H1 (cell line): ENCODE measurements at regions not wholly inside any gene's neighbourhood (a gene's known extent, or its start where the extent isn't known, plus 50 kb on each side); places are given as distances from the start of the nearest gene placed in this dataset.

Source experiments
- CTBP2 ChIP-seq: IDR thresholded peaks from 2 replicates; pipeline ENCODE4 v1.7.0; 2011; ENCODE audit warnings: borderline replicate concordance, mild to moderate bottlenecking, moderate library complexity, mixed read lengths, low read length; ENCODE audit not compliant: insufficient read depth, insufficient read length
- GTF2F1 ChIP-seq: IDR thresholded peaks from 2 replicates; pipeline ENCODE4 v1.6.1; 2012; ENCODE audit warnings: low read depth, low read length, improper control_type of control experiment, borderline replicate concordance
- HDAC2 ChIP-seq, 2 experiments: fragments of 300-600 bp in 1 of 2; sonication (generic) in 1 of 2; IDR thresholded peaks; 2 replicates each; pipeline ENCODE4 v1.6.1; 2011 to 2012; ENCODE audit warnings: low read depth in 2 of 2, low read length in 2 of 2, mild to moderate bottlenecking in 2 of 2, moderate library complexity in 2 of 2, borderline replicate concordance in 1 of 2, inconsistent platforms in 1 of 2
- RBBP5 ChIP-seq: IDR thresholded peaks from 2 replicates; pipeline ENCODE4 v1.7.1; 2012; ENCODE audit warnings: low read depth, mild to moderate bottlenecking, inconsistent platforms, low read length, moderate library complexity, borderline replicate concordance
- RNF2 ChIP-seq: fragments of 200-900, 300-1000 bp; sonication (generic); IDR thresholded peaks from 2 replicates; pipeline ENCODE4 v1.7.1; 2016; ENCODE audit warnings: borderline replicate concordance, low read depth, mild to moderate bottlenecking, antibody characterized with exemption, low read length; ENCODE audit not compliant: poor library complexity, severe bottlenecking; ENCODE audit errors: missing control alignments
- YY1 ChIP-seq: IDR thresholded peaks from 2 replicates; pipeline ENCODE4 v1.6.1; 2011; ENCODE audit warnings: low read depth, mild to moderate bottlenecking, low read length
- TF ChIP-seq, protein P1 (sequence below): fragments of 300-600 bp; sonication (generic); IDR thresholded peaks from 2 replicates; pipeline ENCODE4 v1.7.1; 2012; ENCODE audit warnings: low read length, moderate library complexity, mild to moderate bottlenecking, inconsistent platforms; ENCODE audit not compliant: insufficient replicate concordance

DNA sequence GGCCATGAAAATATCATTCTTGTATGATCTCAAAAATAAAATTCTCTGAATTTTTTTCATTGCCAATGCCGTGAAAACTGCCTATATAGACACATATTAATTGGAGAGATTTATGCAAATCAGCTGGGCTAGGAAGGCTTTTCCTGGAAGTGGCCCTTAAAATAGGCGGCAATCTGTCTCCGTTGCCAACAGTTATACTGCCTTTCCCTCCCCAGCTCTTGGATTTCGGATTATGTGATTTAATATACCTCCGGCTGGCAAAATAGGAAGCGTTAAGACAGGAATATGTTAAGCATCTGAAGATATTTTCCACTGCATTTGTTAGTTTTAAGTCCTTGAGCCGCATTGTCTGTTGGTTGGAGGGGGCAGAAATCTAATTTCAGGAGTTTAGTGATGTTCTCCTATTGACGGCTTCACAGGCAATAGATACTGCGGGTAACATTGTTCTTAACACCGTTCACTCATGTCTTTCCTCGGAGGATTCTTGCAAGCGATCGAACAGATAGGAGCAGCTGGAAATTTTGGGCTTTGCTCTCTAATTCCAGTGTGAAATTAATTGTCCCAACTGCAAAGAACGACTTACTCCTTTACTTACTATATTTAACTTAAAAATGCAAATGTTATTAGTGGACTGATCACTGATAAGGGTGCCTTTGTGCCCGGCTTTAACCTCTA is 113.3 kb downstream of the LINC00237 start (continued):
- TF ChIP-seq, protein P1, sequence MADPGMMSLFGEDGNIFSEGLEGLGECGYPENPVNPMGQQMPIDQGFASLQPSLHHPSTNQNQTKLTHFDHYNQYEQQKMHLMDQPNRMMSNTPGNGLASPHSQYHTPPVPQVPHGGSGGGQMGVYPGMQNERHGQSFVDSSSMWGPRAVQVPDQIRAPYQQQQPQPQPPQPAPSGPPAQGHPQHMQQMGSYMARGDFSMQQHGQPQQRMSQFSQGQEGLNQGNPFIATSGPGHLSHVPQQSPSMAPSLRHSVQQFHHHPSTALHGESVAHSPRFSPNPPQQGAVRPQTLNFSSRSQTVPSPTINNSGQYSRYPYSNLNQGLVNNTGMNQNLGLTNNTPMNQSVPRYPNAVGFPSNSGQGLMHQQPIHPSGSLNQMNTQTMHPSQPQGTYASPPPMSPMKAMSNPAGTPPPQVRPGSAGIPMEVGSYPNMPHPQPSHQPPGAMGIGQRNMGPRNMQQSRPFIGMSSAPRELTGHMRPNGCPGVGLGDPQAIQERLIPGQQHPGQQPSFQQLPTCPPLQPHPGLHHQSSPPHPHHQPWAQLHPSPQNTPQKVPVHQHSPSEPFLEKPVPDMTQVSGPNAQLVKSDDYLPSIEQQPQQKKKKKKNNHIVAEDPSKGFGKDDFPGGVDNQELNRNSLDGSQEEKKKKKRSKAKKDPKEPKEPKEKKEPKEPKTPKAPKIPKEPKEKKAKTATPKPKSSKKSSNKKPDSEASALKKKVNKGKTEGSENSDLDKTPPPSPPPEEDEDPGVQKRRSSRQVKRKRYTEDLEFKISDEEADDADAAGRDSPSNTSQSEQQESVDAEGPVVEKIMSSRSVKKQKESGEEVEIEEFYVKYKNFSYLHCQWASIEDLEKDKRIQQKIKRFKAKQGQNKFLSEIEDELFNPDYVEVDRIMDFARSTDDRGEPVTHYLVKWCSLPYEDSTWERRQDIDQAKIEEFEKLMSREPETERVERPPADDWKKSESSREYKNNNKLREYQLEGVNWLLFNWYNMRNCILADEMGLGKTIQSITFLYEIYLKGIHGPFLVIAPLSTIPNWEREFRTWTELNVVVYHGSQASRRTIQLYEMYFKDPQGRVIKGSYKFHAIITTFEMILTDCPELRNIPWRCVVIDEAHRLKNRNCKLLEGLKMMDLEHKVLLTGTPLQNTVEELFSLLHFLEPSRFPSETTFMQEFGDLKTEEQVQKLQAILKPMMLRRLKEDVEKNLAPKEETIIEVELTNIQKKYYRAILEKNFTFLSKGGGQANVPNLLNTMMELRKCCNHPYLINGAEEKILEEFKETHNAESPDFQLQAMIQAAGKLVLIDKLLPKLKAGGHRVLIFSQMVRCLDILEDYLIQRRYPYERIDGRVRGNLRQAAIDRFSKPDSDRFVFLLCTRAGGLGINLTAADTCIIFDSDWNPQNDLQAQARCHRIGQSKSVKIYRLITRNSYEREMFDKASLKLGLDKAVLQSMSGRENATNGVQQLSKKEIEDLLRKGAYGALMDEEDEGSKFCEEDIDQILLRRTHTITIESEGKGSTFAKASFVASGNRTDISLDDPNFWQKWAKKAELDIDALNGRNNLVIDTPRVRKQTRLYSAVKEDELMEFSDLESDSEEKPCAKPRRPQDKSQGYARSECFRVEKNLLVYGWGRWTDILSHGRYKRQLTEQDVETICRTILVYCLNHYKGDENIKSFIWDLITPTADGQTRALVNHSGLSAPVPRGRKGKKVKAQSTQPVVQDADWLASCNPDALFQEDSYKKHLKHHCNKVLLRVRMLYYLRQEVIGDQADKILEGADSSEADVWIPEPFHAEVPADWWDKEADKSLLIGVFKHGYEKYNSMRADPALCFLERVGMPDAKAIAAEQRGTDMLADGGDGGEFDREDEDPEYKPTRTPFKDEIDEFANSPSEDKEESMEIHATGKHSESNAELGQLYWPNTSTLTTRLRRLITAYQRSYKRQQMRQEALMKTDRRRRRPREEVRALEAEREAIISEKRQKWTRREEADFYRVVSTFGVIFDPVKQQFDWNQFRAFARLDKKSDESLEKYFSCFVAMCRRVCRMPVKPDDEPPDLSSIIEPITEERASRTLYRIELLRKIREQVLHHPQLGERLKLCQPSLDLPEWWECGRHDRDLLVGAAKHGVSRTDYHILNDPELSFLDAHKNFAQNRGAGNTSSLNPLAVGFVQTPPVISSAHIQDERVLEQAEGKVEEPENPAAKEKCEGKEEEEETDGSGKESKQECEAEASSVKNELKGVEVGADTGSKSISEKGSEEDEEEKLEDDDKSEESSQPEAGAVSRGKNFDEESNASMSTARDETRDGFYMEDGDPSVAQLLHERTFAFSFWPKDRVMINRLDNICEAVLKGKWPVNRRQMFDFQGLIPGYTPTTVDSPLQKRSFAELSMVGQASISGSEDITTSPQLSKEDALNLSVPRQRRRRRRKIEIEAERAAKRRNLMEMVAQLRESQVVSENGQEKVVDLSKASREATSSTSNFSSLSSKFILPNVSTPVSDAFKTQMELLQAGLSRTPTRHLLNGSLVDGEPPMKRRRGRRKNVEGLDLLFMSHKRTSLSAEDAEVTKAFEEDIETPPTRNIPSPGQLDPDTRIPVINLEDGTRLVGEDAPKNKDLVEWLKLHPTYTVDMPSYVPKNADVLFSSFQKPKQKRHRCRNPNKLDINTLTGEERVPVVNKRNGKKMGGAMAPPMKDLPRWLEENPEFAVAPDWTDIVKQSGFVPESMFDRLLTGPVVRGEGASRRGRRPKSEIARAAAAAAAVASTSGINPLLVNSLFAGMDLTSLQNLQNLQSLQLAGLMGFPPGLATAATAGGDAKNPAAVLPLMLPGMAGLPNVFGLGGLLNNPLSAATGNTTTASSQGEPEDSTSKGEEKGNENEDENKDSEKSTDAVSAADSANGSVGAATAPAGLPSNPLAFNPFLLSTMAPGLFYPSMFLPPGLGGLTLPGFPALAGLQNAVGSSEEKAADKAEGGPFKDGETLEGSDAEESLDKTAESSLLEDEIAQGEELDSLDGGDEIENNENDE, result no peak
- no peak for TF ChIP-seq CTBP2
- no peak for TF ChIP-seq YY1
- TF ChIP-seq HDAC2 (IDR thresholded peaks at IDR 0.05; ENCODE audit: borderline replicate concordance in 1 of 2, low read depth in 2 of 2, low read length in 2 of 2), result no peak
- TF ChIP-seq RNF2, result no peak
- TF ChIP-seq RBBP5, result no peak
- TF ChIP-seq GTF2F1, result no peak
